Uterus (tissue), 3 donors: ENCODE measurements at regions not wholly inside any gene's neighbourhood (a gene's known extent, or its start where the extent isn't known, plus 50 kb on each side); places are given as distances from the start of the nearest gene placed in this dataset.

ENCODE experiments used
- DNase-seq, 2 donors: peaks; one replicate each; pipeline ENCODE4 v3.0.0-alpha.2; 2019 to 2020
- H3K27ac ChIP-seq, 2 donors: fragments of 200-600 bp; sonication (generic); 1 replicate in 1 of 2; 2 replicates in 1 of 2; pipeline ENCODE4 v1.5.1; 2016 to 2018
- H3K27me3 ChIP-seq, 2 donors: fragments of 200-600 bp; sonication (generic); one replicate each; pipeline ENCODE4 v1.5.1; 2018 to 2019; ENCODE audit warnings: control low read depth in 1 of 2
- H3K36me3 ChIP-seq, 2 donors: fragments of 200-600 bp; sonication (generic); one replicate each; pipeline ENCODE4 v1.5.1; 2019; ENCODE audit warnings: control low read depth in 1 of 2
- H3K4me1 ChIP-seq, 2 donors: fragments of 200-600 bp; sonication (generic); one replicate each; pipeline ENCODE4 v1.5.1; 2018 to 2019; ENCODE audit warnings: control low read depth in 1 of 2
- H3K4me3 ChIP-seq, 2 donors: fragments of 200-600 bp; sonication (generic); 1 replicate in 1 of 2; 2 replicates in 1 of 2; pipeline ENCODE4 v1.5.1; 2018 to 2019; ENCODE audit warnings: mild to moderate bottlenecking in 1 of 2
- H3K9me3 ChIP-seq, 2 donors: fragments of 200-600 bp; sonication (generic); one replicate each; pipeline ENCODE4 v1.5.1; 2019; ENCODE audit warnings: control low read depth in 1 of 2
- POLR2A ChIP-seq, 2 donors: fragments of 450-650 bp; IDR thresholded peaks; one replicate each; pipeline ENCODE4 v1.6.1; 2016; ENCODE audit warnings: antibody characterized with exemption in 2 of 2, mild to moderate bottlenecking in 1 of 2, moderate library complexity in 1 of 2
- intact Hi-C: fragments of 100-400 bp; cut with DNase I; formaldehyde crosslinking; loops from one replicate; pipeline ENCODE4 v1.15.1; 2023; ENCODE audit warnings: low total_unique reads
- TF ChIP-seq, protein P1 (sequence below), 4 experiments: fragments of 200-600 bp in 2 of 4; fragments of 450-650 bp in 2 of 4; sonication (generic) in 2 of 4; IDR thresholded peaks; one replicate each; pipeline ENCODE4 v1.5.1; 2016 to 2019; ENCODE audit warnings: antibody characterized with exemption in 4 of 4, mild to moderate bottlenecking in 2 of 4, moderate library complexity in 1 of 4
- donor health status: DM: yes; HTN: yes; CAD: no.

DNA sequence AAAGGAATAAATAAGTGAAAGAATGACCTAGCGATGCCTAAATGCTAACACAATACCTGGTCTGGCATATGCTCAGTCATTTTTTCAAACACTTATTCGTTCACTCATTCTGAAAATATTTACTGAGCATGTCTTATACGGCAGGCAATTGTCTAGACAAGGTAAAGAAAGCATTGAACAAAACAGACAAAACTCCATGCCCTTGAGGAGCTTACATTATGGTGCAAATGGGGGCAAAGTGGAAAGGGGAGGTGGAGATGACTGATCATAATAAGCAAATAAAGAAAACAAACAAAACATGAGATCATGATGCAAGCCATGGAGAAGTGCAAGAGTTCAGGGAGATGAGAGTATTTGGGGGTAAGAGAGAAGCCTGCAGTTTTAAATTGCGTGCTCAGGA, 334.6 kb upstream of the PPARGC1A start:
- no peak overlapping the region for H3K4me3 ChIP-seq
- H3K36me3 ChIP-seq, result no peaks in the 10 kb centered on the region
- no peak for DNase-seq
- H3K27me3 ChIP-seq, result no peaks in the 10 kb centered on the region
- H3K4me1 ChIP-seq, result no peaks in the 10 kb centered on the region
- no peak overlapping the region for H3K27ac ChIP-seq
- intact Hi-C loops, result no loop called here
- no peaks in the 10 kb centered on the region for H3K9me3 ChIP-seq
- TF ChIP-seq, protein P1, sequence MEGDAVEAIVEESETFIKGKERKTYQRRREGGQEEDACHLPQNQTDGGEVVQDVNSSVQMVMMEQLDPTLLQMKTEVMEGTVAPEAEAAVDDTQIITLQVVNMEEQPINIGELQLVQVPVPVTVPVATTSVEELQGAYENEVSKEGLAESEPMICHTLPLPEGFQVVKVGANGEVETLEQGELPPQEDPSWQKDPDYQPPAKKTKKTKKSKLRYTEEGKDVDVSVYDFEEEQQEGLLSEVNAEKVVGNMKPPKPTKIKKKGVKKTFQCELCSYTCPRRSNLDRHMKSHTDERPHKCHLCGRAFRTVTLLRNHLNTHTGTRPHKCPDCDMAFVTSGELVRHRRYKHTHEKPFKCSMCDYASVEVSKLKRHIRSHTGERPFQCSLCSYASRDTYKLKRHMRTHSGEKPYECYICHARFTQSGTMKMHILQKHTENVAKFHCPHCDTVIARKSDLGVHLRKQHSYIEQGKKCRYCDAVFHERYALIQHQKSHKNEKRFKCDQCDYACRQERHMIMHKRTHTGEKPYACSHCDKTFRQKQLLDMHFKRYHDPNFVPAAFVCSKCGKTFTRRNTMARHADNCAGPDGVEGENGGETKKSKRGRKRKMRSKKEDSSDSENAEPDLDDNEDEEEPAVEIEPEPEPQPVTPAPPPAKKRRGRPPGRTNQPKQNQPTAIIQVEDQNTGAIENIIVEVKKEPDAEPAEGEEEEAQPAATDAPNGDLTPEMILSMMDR (IDR thresholded peaks at IDR 0.05), result no peak

GRCh38 chr4:24219209-24219608, 329.4 kb upstream of the PPARGC1A start:
- no peaks in the 10 kb centered on the region for H3K27me3 ChIP-seq
- DNase-seq, result no peak
- intact Hi-C loops, result no loop called here
- no peak overlapping the region for H3K27ac ChIP-seq
- no peaks in the 10 kb centered on the region for H3K4me1 ChIP-seq
- TF ChIP-seq, protein P1 (IDR thresholded peaks at IDR 0.05), result no peak
- no peak for TF ChIP-seq POLR2A (IDR thresholded peaks at IDR 0.05)
- no peaks in the 10 kb centered on the region for H3K36me3 ChIP-seq
- no peak overlapping the region for H3K4me3 ChIP-seq
- H3K9me3 ChIP-seq, result no peaks in the 10 kb centered on the region

- no peaks in the 10 kb centered on the region for H3K27me3 ChIP-seq
- no peak for TF ChIP-seq POLR2A (IDR thresholded peaks at IDR 0.05)
- TF ChIP-seq, protein P1 (IDR thresholded peaks at IDR 0.05), result no peak
- no peaks in the 10 kb centered on the region for H3K36me3 ChIP-seq
- no peak overlapping the region for H3K27ac ChIP-seq
- intact Hi-C loops, result no loop called here
- H3K9me3 ChIP-seq, result no peaks in the 10 kb centered on the region
- no peaks in the 10 kb centered on the region for H3K4me1 ChIP-seq
- no peak overlapping the region for H3K4me3 ChIP-seq
- DNase-seq, result no peak
Measured at GRCh38 chr4:24218566-24218965, 328.7 kb upstream of the PPARGC1A start.

DNA sequence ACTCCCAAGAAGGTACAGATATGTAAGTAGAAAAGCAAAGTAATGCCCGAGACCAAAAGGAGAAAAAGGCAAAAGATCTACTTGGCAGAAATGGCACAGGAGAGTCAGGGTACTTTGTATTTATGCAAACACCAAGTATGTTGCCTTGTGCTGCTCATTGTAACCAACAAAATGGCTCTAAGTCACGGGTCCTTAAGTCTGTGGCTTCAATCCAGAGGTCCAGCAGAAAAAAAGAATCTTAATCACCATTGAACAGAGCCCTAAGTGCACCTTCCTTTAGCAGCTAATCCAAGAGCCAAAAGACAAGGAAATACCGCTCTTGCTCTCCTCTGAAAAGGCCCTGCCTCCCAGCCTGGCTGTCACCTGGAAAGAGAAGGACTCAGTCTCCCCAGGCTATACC, 324.9 kb upstream of the PPARGC1A start:
- no peak overlapping the region for H3K27ac ChIP-seq
- intact Hi-C loops, result no loop called here
- H3K36me3 ChIP-seq, result no peaks in the 10 kb centered on the region

GRCh38 chr4:24213961-24214360, 324.1 kb upstream of the PPARGC1A start:
- Histone ChIP-seq H3K27me3 (no peaks in the 10 kb centered on the region), H3K4me1 (no peaks in the 10 kb centered on the region), H3K4me3 (no peak overlapping the region), H3K9me3 (no peaks in the 10 kb centered on the region), H3K36me3 (no peaks in the 10 kb centered on the region), H3K27ac (no peak overlapping the region)
- DNase-seq, result no peak
- intact Hi-C loops, result no loop called here
- TF ChIP-seq, protein P1 (IDR thresholded peaks at IDR 0.05), result no peak
- no peak for TF ChIP-seq POLR2A (IDR thresholded peaks at IDR 0.05)

More for the DNA sequence above, 324.9 kb upstream of the PPARGC1A start:
- Histone ChIP-seq H3K4me1 (no peaks in the 10 kb centered on the region), H3K4me3 (no peak overlapping the region), H3K9me3 (no peaks in the 10 kb centered on the region), H3K27me3 (no peaks in the 10 kb centered on the region)
- DNase-seq, result no peak
- TF ChIP-seq POLR2A (IDR thresholded peaks at IDR 0.05), result no peak
- TF ChIP-seq, protein P1 (IDR thresholded peaks at IDR 0.05), result no peak
